ENCODE measurements at regions not wholly inside any gene's neighbourhood (a gene's known extent, or its start where the extent isn't known, plus 50 kb on each side); places are given as distances from the start of the nearest gene placed in this dataset.

DNA sequence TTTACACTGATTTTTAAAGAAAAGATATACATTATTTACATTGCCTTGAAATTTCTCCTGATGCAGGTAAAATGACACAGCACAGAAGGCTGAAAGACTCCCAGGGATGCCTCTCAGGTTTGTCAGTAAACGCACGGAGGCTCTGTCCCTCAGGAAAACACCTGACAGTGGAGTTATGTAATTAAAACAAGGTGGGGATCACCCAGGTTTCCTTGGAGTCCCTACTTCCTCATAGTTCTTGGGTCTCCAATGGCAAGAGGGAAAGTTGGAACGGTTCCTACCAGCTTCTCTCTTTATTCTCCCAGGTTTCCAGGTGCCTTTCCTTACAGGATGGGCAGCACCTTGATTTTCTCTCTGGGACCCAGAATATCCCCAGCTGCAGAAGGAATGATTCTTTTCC lies 654.8 kb downstream of the SLC4A3 start:
- TF ChIP-seq, protein P1, sequence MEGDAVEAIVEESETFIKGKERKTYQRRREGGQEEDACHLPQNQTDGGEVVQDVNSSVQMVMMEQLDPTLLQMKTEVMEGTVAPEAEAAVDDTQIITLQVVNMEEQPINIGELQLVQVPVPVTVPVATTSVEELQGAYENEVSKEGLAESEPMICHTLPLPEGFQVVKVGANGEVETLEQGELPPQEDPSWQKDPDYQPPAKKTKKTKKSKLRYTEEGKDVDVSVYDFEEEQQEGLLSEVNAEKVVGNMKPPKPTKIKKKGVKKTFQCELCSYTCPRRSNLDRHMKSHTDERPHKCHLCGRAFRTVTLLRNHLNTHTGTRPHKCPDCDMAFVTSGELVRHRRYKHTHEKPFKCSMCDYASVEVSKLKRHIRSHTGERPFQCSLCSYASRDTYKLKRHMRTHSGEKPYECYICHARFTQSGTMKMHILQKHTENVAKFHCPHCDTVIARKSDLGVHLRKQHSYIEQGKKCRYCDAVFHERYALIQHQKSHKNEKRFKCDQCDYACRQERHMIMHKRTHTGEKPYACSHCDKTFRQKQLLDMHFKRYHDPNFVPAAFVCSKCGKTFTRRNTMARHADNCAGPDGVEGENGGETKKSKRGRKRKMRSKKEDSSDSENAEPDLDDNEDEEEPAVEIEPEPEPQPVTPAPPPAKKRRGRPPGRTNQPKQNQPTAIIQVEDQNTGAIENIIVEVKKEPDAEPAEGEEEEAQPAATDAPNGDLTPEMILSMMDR (IDR thresholded peaks at IDR 0.05; ENCODE audit: control insufficient read depth, extremely low read depth, insufficient read depth): no peak
- H3K4me3 ChIP-seq (ENCODE audit: low read depth, low read length): no peak overlapping the region

DNA sequence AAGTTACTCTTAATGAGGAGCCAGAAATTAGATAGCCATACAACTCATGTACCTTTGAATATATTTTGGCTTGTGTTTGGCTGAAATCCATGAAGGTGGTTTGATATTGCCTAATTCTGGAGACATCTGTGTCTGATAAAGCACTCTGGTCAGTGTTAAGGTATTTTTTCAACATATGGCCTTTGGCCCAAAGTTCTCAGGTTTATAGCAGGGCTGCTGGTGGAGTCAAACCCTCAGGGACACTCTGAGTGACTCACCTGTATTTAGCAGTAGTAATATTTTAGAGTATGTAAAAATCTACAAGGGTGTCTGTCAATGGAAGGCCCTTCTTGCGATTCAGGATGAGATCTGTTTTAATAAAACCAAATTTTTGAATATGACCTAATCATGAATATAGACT lies 666.5 kb downstream of the SLC4A3 start:
- DNase-seq (ENCODE audit: low read depth): no peak
- TF ChIP-seq, protein P1 (IDR thresholded peaks at IDR 0.05; ENCODE audit: control insufficient read depth, extremely low read depth, insufficient read depth): no peak
- H3K4me3 ChIP-seq (ENCODE audit: low read depth, low read length): no peak overlapping the region

More for the DNA sequence above, 654.8 kb downstream of the SLC4A3 start:
- no peak for DNase-seq (ENCODE audit: low read depth)

DNA sequence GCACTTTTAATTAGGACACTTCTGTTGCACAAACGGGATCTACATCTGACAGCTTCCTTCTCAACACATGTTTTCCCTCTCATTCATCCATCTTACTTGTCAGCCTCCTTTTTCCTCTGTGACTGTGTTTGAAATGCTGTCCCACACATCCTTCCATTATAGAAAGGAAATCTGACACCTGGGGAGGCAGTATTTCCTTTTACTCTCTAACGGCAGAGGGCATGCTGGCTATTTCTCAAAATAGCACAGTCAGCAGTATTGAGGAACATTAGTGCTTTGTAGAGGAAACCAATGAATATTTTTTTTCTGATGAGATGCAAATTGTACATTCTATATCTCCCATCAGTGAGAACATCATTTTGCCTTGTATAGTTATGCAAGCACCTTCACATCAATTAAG lies 668.7 kb downstream of the SLC4A3 start:
- H3K4me3 ChIP-seq (ENCODE audit: low read depth, low read length): no peak overlapping the region
- TF ChIP-seq, protein P1 (IDR thresholded peaks at IDR 0.05; ENCODE audit: control insufficient read depth, extremely low read depth, insufficient read depth): peak; percentile 25; the same call in 1 of the 2 replicates
- no peak for DNase-seq (ENCODE audit: low read depth)

DNA sequence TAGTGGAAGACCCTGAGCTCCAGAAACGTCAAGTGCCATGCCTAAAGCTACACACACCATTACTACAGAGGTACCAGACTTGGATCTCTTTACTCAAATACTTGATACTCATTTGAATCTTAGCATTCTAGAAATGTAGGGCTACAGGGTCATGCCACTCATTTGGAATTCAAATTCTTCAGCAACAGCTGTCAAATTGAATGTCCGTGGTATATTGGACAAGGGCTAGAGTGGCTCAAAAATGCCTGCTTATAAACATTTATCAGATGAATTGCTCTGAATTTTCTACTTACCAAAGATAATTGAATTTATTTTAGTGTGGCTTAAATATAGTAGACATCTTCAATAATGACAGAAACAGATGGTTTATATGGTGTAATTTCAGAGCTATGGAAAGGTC lies 669.7 kb downstream of the SLC4A3 start:
- TF ChIP-seq, protein P1 (IDR thresholded peaks at IDR 0.05; ENCODE audit: control insufficient read depth, extremely low read depth, insufficient read depth): no peak

DNA sequence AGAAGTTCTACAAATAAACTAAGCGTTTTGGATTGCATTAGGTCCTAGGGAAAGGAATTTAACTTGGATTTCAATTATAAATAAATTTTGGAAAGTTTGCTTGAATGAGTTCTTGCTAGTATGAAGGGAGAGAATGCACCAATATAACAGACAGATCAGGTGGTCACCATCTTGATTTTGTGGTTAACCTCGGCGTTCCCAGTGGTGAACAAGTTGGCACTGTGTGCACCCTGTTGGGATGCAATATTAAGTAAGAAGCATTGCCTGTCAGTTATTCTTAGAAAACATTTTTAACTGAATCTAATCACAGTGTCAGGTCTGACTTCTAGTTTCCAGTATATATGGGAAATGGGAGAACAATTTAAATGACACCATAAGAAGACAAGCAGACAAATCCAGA lies 673.4 kb downstream of the SLC4A3 start:
- TF ChIP-seq, protein P1 (IDR thresholded peaks at IDR 0.05; ENCODE audit: control insufficient read depth, extremely low read depth, insufficient read depth): no peak
- H3K4me3 ChIP-seq (ENCODE audit: low read depth, low read length): no peak overlapping the region
- DNase-seq (ENCODE audit: low read depth): no peak

More for the DNA sequence above, 669.7 kb downstream of the SLC4A3 start:
- no peak for DNase-seq (ENCODE audit: low read depth)
- H3K4me3 ChIP-seq (ENCODE audit: low read depth, low read length): no peak overlapping the region

DNA sequence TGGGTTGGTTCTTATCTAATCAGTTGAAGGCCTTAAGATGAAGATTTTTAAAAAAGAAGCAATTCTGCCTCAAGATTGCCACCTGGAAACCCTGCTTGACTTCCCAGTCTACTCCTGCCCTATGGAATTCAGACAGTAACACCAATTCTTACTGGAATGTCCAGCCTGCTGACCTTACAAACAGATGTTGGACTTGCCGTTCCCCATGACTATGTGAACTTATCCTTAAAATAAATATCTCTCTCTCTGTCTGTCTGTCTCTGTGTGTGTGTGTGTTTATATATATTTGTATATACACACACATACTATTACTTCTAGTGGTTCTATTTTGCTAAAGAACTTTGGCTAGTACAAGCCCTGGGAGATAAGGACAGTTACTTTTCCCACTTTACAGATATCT lies 675.3 kb downstream of the SLC4A3 start:
- DNase-seq (ENCODE audit: low read depth): no peak
- H3K4me3 ChIP-seq (ENCODE audit: low read depth, low read length): no peak overlapping the region
- TF ChIP-seq, protein P1 (IDR thresholded peaks at IDR 0.05; ENCODE audit: control insufficient read depth, extremely low read depth, insufficient read depth): no peak

DNA sequence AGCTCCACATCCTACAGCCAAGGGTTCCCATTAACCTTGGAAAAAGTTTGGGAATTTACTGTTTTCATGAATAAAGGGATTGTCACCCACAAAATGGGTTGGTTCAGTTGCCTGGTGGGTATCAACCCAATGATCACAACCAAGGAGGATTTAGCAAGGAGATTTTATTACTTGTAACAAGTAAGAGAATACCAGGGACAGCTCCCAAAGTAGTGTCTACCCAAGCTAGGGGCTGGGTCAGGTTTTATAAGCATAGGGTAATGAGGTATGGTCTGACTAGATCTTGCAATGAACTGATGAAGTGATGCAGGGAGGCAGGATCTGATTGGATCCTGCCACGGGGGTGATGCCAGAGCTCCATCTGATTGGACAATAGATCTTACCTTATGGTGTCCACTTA lies 681.8 kb downstream of the SLC4A3 start:
- no peak overlapping the region for H3K4me3 ChIP-seq (ENCODE audit: low read depth, low read length)
- DNase-seq (ENCODE audit: low read depth): no peak
- TF ChIP-seq, protein P1 (IDR thresholded peaks at IDR 0.05; ENCODE audit: control insufficient read depth, extremely low read depth, insufficient read depth): no peak

All from LNCaP clone FGC (cell line).